ENCODE measurements at regions not wholly inside any gene's neighbourhood (a gene's known extent, or its start where the extent isn't known, plus 50 kb on each side); places are given as distances from the start of the nearest gene placed in this dataset.

DNA sequence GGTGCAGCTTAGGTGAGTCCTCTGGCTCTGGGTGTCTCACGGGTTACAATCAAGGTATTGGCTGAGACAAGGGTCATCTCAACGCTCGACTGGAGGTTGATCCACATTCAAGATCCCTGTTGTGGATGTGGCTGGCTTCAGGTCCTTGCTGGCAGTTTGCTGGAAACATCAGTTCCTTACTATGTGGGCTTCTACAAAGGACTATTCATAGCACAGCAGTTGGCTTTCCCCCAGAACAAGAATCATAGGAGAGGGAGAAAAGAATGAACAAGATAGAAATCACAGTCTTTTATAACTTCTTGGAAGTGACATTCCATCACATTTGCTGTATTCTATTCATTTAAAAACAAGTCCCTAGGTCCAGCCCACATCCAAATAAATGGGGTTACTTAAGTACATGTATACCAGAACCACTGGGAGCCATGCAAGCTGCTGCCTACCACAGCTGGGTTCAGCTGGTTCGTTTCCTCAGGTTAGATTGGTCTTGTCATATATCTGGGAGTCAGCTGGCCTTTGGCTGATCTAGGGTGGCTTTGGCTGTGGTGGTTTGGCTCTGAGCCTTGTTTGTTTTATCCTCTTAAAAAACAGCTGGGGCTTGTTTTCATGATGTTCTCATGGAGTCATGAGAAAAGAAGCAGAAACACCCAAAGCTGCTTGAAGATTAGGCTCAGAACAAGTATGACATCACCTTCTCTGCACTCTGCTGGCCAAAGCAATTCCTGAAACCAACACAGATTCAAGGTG is 433.2 kb upstream of the SPTLC3 start:
- no peak for ATAC-seq
- no peak for TF ChIP-seq ZNF565 (CRISPR knock-in tag; conservative IDR thresholded peaks at IDR 0.05; ENCODE audit: low read depth)
- TF ChIP-seq CSDC2 (CRISPR knock-in tag; IDR thresholded peaks at IDR 0.05) = no peak
- no peak for TF ChIP-seq ZC3H10 (CRISPR knock-in tag; IDR thresholded peaks at IDR 0.05)
- no peak for TF ChIP-seq ISL1 (CRISPR knock-in tag; IDR thresholded peaks at IDR 0.05)
- no peak for TF ChIP-seq GLIS3 (CRISPR knock-in tag; IDR thresholded peaks at IDR 0.05)
- TF ChIP-seq, protein P1, sequence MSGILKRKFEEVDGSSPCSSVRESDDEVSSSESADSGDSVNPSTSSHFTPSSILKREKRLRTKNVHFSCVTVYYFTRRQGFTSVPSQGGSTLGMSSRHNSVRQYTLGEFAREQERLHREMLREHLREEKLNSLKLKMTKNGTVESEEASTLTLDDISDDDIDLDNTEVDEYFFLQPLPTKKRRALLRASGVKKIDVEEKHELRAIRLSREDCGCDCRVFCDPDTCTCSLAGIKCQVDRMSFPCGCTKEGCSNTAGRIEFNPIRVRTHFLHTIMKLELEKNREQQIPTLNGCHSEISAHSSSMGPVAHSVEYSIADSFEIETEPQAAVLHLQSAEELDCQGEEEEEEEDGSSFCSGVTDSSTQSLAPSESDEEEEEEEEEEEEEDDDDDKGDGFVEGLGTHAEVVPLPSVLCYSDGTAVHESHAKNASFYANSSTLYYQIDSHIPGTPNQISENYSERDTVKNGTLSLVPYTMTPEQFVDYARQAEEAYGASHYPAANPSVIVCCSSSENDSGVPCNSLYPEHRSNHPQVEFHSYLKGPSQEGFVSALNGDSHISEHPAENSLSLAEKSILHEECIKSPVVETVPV (CRISPR knock-in tag; IDR thresholded peaks at IDR 0.05) = no peak
- TF ChIP-seq, protein P2, sequence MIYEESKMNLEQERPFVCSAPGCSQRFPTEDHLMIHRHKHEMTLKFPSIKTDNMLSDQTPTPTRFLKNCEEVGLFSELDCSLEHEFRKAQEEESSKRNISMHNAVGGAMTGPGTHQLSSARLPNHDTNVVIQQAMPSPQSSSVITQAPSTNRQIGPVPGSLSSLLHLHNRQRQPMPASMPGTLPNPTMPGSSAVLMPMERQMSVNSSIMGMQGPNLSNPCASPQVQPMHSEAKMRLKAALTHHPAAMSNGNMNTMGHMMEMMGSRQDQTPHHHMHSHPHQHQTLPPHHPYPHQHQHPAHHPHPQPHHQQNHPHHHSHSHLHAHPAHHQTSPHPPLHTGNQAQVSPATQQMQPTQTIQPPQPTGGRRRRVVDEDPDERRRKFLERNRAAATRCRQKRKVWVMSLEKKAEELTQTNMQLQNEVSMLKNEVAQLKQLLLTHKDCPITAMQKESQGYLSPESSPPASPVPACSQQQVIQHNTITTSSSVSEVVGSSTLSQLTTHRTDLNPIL (CRISPR knock-in tag; IDR thresholded peaks at IDR 0.05; ENCODE audit: low read depth) = no peak
- TF ChIP-seq, protein P3, sequence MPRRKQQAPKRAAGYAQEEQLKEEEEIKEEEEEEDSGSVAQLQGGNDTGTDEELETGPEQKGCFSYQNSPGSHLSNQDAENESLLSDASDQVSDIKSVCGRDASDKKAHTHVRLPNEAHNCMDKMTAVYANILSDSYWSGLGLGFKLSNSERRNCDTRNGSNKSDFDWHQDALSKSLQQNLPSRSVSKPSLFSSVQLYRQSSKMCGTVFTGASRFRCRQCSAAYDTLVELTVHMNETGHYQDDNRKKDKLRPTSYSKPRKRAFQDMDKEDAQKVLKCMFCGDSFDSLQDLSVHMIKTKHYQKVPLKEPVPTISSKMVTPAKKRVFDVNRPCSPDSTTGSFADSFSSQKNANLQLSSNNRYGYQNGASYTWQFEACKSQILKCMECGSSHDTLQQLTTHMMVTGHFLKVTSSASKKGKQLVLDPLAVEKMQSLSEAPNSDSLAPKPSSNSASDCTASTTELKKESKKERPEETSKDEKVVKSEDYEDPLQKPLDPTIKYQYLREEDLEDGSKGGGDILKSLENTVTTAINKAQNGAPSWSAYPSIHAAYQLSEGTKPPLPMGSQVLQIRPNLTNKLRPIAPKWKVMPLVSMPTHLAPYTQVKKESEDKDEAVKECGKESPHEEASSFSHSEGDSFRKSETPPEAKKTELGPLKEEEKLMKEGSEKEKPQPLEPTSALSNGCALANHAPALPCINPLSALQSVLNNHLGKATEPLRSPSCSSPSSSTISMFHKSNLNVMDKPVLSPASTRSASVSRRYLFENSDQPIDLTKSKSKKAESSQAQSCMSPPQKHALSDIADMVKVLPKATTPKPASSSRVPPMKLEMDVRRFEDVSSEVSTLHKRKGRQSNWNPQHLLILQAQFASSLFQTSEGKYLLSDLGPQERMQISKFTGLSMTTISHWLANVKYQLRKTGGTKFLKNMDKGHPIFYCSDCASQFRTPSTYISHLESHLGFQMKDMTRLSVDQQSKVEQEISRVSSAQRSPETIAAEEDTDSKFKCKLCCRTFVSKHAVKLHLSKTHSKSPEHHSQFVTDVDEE (CRISPR knock-in tag; IDR thresholded peaks at IDR 0.05) = no peak
- TF ChIP-seq ZFP3 (CRISPR knock-in tag; IDR thresholded peaks at IDR 0.05) = no peak

DNA sequence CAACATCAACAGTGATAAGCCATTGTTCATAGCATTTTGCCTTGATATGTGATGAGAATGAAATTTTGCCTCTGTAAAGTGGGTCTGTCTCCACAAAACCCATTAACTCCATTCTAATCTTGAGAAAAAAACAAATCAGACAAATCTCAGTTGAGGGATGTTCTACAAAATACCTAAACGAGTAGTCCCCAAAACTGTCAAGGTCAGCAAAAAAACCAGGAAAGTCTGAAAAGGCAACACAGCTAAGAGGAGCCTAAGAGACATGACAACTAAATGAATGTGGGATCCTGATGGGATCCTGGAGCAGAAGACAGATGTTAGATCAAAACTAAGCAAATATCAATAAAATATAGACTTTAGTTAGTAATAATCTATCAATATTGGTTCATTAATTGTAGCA is 431.6 kb upstream of the SPTLC3 start:
- TF ChIP-seq POU6F1 (CRISPR knock-in tag; IDR thresholded peaks at IDR 0.05; ENCODE audit: borderline replicate concordance, low read depth) = no peak
- TF ChIP-seq, protein P2 (CRISPR knock-in tag; IDR thresholded peaks at IDR 0.05; ENCODE audit: low read depth) = no peak
- TF ChIP-seq GLIS3 (CRISPR knock-in tag; IDR thresholded peaks at IDR 0.05) = no peak
- no peak for TF ChIP-seq CSDC2 (CRISPR knock-in tag; IDR thresholded peaks at IDR 0.05)
- no peak for TF ChIP-seq PATZ1 (CRISPR knock-in tag; IDR thresholded peaks at IDR 0.05; ENCODE audit: borderline replicate concordance)
- no peak for TF ChIP-seq RARB (CRISPR knock-in tag; IDR thresholded peaks at IDR 0.05)
- TF ChIP-seq, protein P3 (CRISPR knock-in tag; IDR thresholded peaks at IDR 0.05) = no peak
- no peak for ATAC-seq
